Right lobe of liver (tissue), 6 donors: ENCODE measurements at regions not wholly inside any gene's neighbourhood (a gene's known extent, or its start where the extent isn't known, plus 50 kb on each side); places are given as distances from the start of the nearest gene placed in this dataset.

ENCODE experiments used
- ATAC-seq, 4 donors: fragments of 200-7000 bp; cut with Tn5 transposase; one replicate each; pipeline ENCODE4 v1.9.1; 2020; ENCODE audit warnings: mild to moderate bottlenecking in 4 of 4, moderate library complexity in 4 of 4
- DNase-seq, 3 donors: peaks; one replicate each; pipeline ENCODE4 v3.0.0-alpha.2; 2020
- H3K27ac ChIP-seq, 3 donors: fragments of 200-600 bp; one replicate each; pipeline ENCODE4 v1.8.0; 2022
- H3K27me3 ChIP-seq, 2 donors: fragments of 200-600 bp; one replicate each; pipeline ENCODE4 v1.8.0; 2022
- H3K36me3 ChIP-seq, 4 donors: fragments of 200-600 bp; sonication (generic) in 1 of 4; one replicate each; pipeline versions ENCODE4 v1.5.1 to v1.8.0; 2017 to 2022; ENCODE audit warnings: control low read depth in 1 of 4
- H3K4me1 ChIP-seq, 4 donors: fragments of 200-600 bp; sonication (generic) in 1 of 4; one replicate each; pipeline versions ENCODE4 v1.5.1 to v1.8.0; 2017 to 2022; ENCODE audit warnings: control low read depth in 1 of 4
- H3K4me3 ChIP-seq, 3 donors: fragments of 200-600 bp; one replicate each; pipeline ENCODE4 v1.8.0; 2022
- H3K9me3 ChIP-seq, 4 donors: fragments of 200-600 bp; sonication (generic) in 1 of 4; one replicate each; pipeline versions ENCODE4 v1.5.1 to v1.8.0; 2017 to 2022; ENCODE audit warnings: control low read depth in 1 of 4
- CTCF ChIP-seq, 4 donors: fragments of 200-600 bp in 3 of 4; fragments of 450-650 bp in 1 of 4; IDR thresholded peaks; one replicate each; pipeline versions ENCODE4 v1.5.1 to v1.8.0; 2016 to 2022; ENCODE audit warnings: antibody characterized with exemption in 4 of 4, mild to moderate bottlenecking in 2 of 4
- POLR2A ChIP-seq: fragments of 450-650 bp; IDR thresholded peaks from one replicate; pipeline ENCODE4 v1.6.1; 2017; ENCODE audit warnings: antibody characterized with exemption, mild to moderate bottlenecking
- WGBS: methylation state at CpG from one replicate; pipeline ENCODE4 v1.1.6; 2018; ENCODE audit warnings: low coverage, low lambda C conversion rate; ENCODE audit not compliant: insufficient coverage; ENCODE audit errors: missing lambda C conversion rate; 5-methylcytosine and 5-hydroxymethylcytosine counted together
- intact Hi-C, 2 donors: fragments of 100-400 bp; cut with DNase I; formaldehyde crosslinking; loops; one replicate each; pipeline versions ENCODE4 v1.11.2 to v1.14.1; 2022
- donor health status: DM: no; HTN: yes; CAD: no.
- donor health status: DM: no; HTN: no; CAD: no.
- donor health status: DM: no; HTN: no; CAD: no.
- donor health status: DM: no; HTN: yes; CAD: no.
- donor health status: DM: no; HTN: yes; CAD: no.

DNA sequence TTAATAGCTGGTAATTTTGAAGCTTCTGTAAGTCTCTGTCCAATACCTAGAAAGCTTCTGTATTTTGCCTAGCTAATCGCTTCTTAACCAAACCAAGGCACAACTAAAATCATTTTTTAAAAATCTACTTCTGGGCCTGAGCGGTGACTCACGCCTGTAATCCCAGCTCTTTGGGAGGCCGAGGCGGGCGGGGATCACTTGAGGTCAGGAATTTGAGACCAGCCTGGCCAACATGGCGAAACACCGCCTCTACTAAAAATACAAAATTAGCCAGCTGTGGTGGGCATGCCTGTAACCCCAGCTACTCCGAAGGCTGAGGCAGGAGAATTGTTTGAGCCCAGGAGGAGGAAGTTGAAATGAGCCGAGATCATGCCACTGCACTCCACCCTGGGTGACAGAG is 148.6 kb upstream of the FIGN start:
- ATAC-seq (no peak), DNase-seq (no peak)
- 83% methylated on average over 9 of the region's 10 CpGs for WGBS
- TF ChIP-seq CTCF (IDR thresholded peaks at IDR 0.05), result no peak
- TF ChIP-seq POLR2A, result no peak
- Histone ChIP-seq H3K4me3 (no peak overlapping the region), H3K27me3 (no peaks in the 10 kb centered on the region), H3K36me3 (no peaks in the 10 kb centered on the region), H3K4me1 (no peaks in the 10 kb centered on the region), H3K27ac (no peak overlapping the region), H3K9me3 (no peaks in the 10 kb centered on the region)
- intact Hi-C loops, result no loop called here

DNA sequence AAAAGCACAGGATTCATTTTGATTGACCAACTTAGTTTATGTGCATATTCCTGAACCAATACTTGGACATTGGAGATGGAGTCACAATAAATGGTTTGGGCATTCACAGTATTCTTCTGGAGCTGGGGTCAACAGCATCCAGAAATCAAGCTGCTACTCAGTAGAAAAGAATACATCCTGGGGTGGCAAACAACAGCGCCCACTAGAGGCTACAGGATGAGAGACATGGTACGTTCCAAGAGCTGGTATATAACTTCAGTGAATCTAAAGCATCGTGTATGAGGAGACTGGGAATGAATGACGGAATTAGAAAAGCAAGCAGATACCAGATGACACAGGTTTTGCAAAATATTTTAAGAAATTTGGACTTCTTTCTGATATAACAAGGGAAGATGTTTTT is 142.9 kb upstream of the FIGN start:
- H3K36me3 ChIP-seq, result no peaks in the 10 kb centered on the region
- TF ChIP-seq CTCF (IDR thresholded peaks at IDR 0.05) (peak; percentile 42 to 58 (median 48)), POLR2A (no peak)
- intact Hi-C loops, result no loop called here
- ATAC-seq (peak; percentile 62 to 72 (median 68)), DNase-seq (peak in 1 of 3 donors; percentile 44)
- H3K27me3 ChIP-seq, result no peaks in the 10 kb centered on the region
- H3K27ac ChIP-seq, result no peak overlapping the region
- WGBS, result 48% methylated on average over 4 of the region's 4 CpGs
- no peaks in the 10 kb centered on the region for H3K9me3 ChIP-seq
- no peak overlapping the region for H3K4me3 ChIP-seq
- no peaks in the 10 kb centered on the region for H3K4me1 ChIP-seq

GRCh38 chr2:163877316-163877715 is 141.5 kb upstream of the FIGN start:
- intact Hi-C loops, result no loop called here
- DNase-seq (no peak), ATAC-seq (no peak)
- WGBS, result 50% methylated on average over 3 of the region's 3 CpGs
- TF ChIP-seq POLR2A (no peak), CTCF (IDR thresholded peaks at IDR 0.05) (no peak)
- Histone ChIP-seq H3K36me3 (no peaks in the 10 kb centered on the region), H3K27ac (no peak overlapping the region), H3K4me1 (no peaks in the 10 kb centered on the region), H3K9me3 (no peaks in the 10 kb centered on the region), H3K4me3 (no peak overlapping the region), H3K27me3 (no peaks in the 10 kb centered on the region)

- Histone ChIP-seq H3K27me3 (no peaks in the 10 kb centered on the region), H3K27ac (no peak overlapping the region), H3K9me3 (no peaks in the 10 kb centered on the region), H3K4me3 (no peak overlapping the region), H3K4me1 (no peaks in the 10 kb centered on the region), H3K36me3 (no peaks in the 10 kb centered on the region)
- intact Hi-C loops, result no loop called here
- WGBS, result 54% methylated on average over 3 of the region's 3 CpGs
- no peak for TF ChIP-seq CTCF (IDR thresholded peaks at IDR 0.05)
- no peak for TF ChIP-seq POLR2A
- ATAC-seq, result no peak
- no peak for DNase-seq
Measured at GRCh38 chr2:163863073-163863472, 127.3 kb upstream of the FIGN start.

GRCh38 chr2:163859951-163860350 is 124.1 kb upstream of the FIGN start:
- DNase-seq (no peak), ATAC-seq (no peak)
- Histone ChIP-seq H3K4me1 (no peaks in the 10 kb centered on the region), H3K27ac (no peak overlapping the region), H3K4me3 (no peak overlapping the region), H3K36me3 (no peaks in the 10 kb centered on the region), H3K9me3 (no peaks in the 10 kb centered on the region), H3K27me3 (no peaks in the 10 kb centered on the region)
- intact Hi-C loops, result no loop called here
- TF ChIP-seq CTCF (IDR thresholded peaks at IDR 0.05) (no peak), POLR2A (no peak)
